ENCODE measurements at regions not wholly inside any gene's neighbourhood (a gene's known extent, or its start where the extent isn't known, plus 50 kb on each side); places are given as distances from the start of the nearest gene placed in this dataset.

GRCh38 chr6:43948527-43949485 lies 178.4 kb downstream of the MRPL14 start (continued):
- TF ChIP-seq, protein P1, sequence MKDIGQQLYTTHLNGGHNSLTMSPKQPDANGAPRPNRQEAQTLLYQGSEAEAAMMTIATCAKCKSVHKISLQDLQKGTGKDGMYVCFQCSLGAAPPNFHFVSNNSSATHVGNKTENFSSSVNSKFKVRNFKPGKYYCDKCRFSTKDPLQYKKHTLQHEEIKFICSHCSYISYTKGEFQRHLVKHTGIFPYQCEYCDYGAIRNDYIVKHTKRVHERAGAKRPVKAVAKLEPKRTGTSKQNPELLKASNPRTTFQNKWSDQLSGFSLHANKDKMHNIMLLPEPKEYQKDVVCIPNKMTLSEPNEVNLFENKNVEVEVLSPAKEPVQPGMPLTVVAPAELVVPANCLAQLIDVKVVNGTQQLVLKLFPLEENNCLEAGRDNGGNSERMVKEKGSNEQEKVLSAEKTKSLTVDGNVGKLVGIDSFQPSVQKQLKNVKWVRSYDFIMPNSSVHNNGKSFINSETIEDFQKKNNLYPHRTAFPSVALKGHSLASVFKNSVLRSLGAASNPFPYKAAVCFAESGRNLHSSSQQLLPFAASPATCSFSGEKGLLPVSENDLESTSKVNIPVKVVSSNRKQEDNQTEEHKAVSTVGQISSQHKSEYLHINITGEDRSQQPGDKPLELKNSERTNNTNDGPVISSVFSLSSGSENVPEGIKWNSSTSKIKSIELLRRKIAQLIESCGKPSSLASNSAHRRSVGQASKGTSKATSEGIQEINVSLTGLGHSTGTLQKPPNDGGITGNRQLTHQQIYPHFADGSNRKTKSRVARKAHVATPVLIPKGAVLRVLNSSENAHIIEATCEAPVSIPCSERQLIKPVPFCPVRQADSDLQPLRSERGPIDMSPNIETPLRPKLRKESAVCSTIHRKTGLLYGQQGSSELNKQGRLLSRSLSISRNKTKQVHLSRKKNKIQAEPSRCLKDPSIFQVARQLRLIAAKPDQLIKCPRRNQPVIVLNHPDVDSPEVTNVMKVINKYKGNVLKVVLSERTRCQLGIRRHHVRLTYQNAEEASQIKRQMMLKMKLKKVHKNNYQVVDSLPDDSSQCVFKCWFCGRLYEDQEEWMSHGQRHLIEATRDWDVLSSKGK (CRISPR knock-in tag; IDR thresholded peaks at IDR 0.05) = no peak
- no peak for TF ChIP-seq PHF20 (IDR thresholded peaks at IDR 0.05; ENCODE audit: partially characterized antibody)
- TF ChIP-seq NFE2L1 (tag; IDR thresholded peaks at IDR 0.05; ENCODE audit: borderline replicate concordance, low read depth) = no peak
- TF ChIP-seq MAFF (IDR thresholded peaks at IDR 0.05; ENCODE audit: low read length) = peak; percentile 29; the same call in 1 of the 2 replicates
- TF ChIP-seq ZNF263 (CRISPR knock-in tag; IDR thresholded peaks at IDR 0.05; ENCODE audit: borderline replicate concordance) = no peak
- TF ChIP-seq TRIM24 (IDR thresholded peaks at IDR 0.05) = no peak
- 0 out of 2 replicates have a peak, but pooled peaks have one; percentile 19 for TF ChIP-seq MAFK (IDR thresholded peaks at IDR 0.05; ENCODE audit: low read length)
- TF ChIP-seq NR2F6 (CRISPR knock-in tag; IDR thresholded peaks at IDR 0.05) = no peak
- 0 out of 2 replicates have a peak, but pooled peaks have one; percentile 41 for TF ChIP-seq IRF9 (tag; IDR thresholded peaks at IDR 0.05)
- TF ChIP-seq SIX5 (IDR thresholded peaks at IDR 0.05; ENCODE audit: borderline replicate concordance in 1 of 2, insufficient read depth in 1 of 2, low read depth in 1 of 2, low read length in 2 of 2) = no peak
- no peak for TF ChIP-seq LEF1 (IDR thresholded peaks at IDR 0.05)
- TF ChIP-seq NFYB (IDR thresholded peaks at IDR 0.05; ENCODE audit: extremely low read depth, insufficient read length) = no peak

Measured in K562 (cell line).